ENCODE measurements at regions not wholly inside any gene's neighbourhood (a gene's known extent, or its start where the extent isn't known, plus 50 kb on each side); places are given as distances from the start of the nearest gene placed in this dataset.

DNA sequence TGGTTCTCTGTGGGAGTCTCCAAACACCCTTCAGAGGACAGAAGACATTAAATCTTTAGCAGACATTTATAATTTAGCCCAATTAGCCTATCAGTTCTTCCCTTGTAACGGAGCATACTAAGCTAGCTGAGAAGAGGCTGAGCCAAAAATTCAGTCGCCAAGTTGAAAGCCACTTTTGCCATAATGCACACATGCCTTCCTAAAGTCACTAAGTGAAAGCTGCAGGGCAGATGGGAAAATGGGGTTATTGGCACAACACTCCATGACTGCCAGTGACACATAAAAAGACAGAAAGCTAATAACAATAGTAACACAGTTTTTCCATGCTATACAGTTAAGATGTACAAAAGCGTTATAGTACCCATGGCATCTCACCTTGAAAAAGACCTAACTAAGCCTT is 176.2 kb downstream of the DIRAS2 start:
- Histone ChIP-seq H3K27me3 (ENCODE audit: insufficient read depth, low read length) (no peaks in the 10 kb centered on the region), H4K8ac (ENCODE audit: low read depth, low read length) (no peak overlapping the region), H3K9ac (ENCODE audit: low read length) (no peak overlapping the region), H2AFZ (ENCODE audit: insufficient read depth, low read length, poor library complexity) (no peak overlapping the region), H3K4ac (ENCODE audit: low read depth, low read length) (no peak overlapping the region), H3K9me3 (ENCODE audit: insufficient read depth, low read depth, low read length) (peaks cover 2% of the 10 kb centered on the region), H3K18ac (ENCODE audit: low read length) (no peak overlapping the region), H2BK12ac (ENCODE audit: low read length) (no peak overlapping the region), H3K36me3 (ENCODE audit: control insufficient read depth in 1 of 2, insufficient read depth in 2 of 2, low read length in 2 of 2) (no peaks in the 10 kb centered on the region), H2AK5ac (ENCODE audit: low read length) (no peak overlapping the region), H3K79me1 (ENCODE audit: low read length) (no peaks in the 10 kb centered on the region), H3K4me1 (ENCODE audit: control insufficient read depth in 1 of 2, insufficient read depth in 2 of 2, low read length in 2 of 2) (no peaks in the 10 kb centered on the region), H4K91ac (ENCODE audit: low read depth, low read length) (no peak overlapping the region), H2BK5ac (ENCODE audit: low read depth, low read length, poor library complexity) (no peak overlapping the region), H2BK120ac (ENCODE audit: insufficient read depth, low read length, poor library complexity) (no peak overlapping the region), H3K23ac (ENCODE audit: low read length) (no peak overlapping the region), H3K4me2 (ENCODE audit: low read length) (no peak overlapping the region), H4K12ac (ENCODE audit: low read depth, low read length) (no peak overlapping the region), H3K14ac (ENCODE audit: low read length) (no peak overlapping the region), H3K4me3 (ENCODE audit: low read depth, low read length) (no peak overlapping the region), H3K79me2 (ENCODE audit: control insufficient read depth, insufficient read depth, low read length, poor library complexity) (no peaks in the 10 kb centered on the region), H3K27ac (ENCODE audit: low read depth, low read length) (no peak overlapping the region)
- no CpG with 5 or more reads among the region's 3 CpGs for WGBS (ENCODE audit: extremely low coverage, insufficient coverage, insufficient read length)
- no peak for DNase-seq

DNA sequence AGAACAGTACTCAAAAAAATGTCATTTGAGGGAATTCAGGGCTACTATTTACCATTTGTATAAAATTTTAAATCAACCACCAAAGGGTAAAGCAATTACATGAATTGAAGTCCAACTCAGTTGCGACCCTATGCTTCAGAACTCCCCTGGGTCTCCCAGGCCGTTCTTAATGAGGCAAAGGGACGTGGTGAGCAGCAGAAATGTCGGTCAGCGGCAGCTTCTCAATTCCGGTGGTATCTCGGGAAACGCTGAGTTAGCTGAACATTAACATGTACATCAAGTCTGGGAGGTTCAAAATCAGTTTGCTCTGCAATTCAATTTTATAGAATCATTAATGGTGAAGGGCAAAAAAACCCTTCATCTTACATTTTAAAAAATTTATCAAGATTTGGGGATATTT is 173.2 kb downstream of the DIRAS2 start:
- Histone ChIP-seq H3K36me3 (ENCODE audit: control insufficient read depth in 1 of 2, insufficient read depth in 2 of 2, low read length in 2 of 2) (no peaks in the 10 kb centered on the region), H3K4me1 (ENCODE audit: control insufficient read depth in 1 of 2, insufficient read depth in 2 of 2, low read length in 2 of 2) (no peaks in the 10 kb centered on the region), H3K18ac (ENCODE audit: low read length) (no peak overlapping the region), H3K4ac (ENCODE audit: low read depth, low read length) (no peak overlapping the region), H2AFZ (ENCODE audit: insufficient read depth, low read length, poor library complexity) (no peak overlapping the region), H3K79me1 (ENCODE audit: low read length) (no peaks in the 10 kb centered on the region), H4K91ac (ENCODE audit: low read depth, low read length) (no peak overlapping the region), H2BK12ac (ENCODE audit: low read length) (no peak overlapping the region), H2BK5ac (ENCODE audit: low read depth, low read length, poor library complexity) (no peak overlapping the region), H3K4me2 (ENCODE audit: low read length) (no peak overlapping the region), H3K4me3 (ENCODE audit: low read depth, low read length) (no peak overlapping the region), H2AK5ac (ENCODE audit: low read length) (no peak overlapping the region), H3K23ac (ENCODE audit: low read length) (no peak overlapping the region), H4K12ac (ENCODE audit: low read depth, low read length) (no peak overlapping the region), H4K8ac (ENCODE audit: low read depth, low read length) (no peak overlapping the region), H3K9me3 (ENCODE audit: insufficient read depth, low read depth, low read length) (no peaks in the 10 kb centered on the region), H3K79me2 (ENCODE audit: control insufficient read depth, insufficient read depth, low read length, poor library complexity) (no peaks in the 10 kb centered on the region), H3K27ac (ENCODE audit: low read depth, low read length) (no peak overlapping the region), H3K27me3 (ENCODE audit: insufficient read depth, low read length) (no peaks in the 10 kb centered on the region), H3K9ac (ENCODE audit: low read length) (no peak overlapping the region), H2BK120ac (ENCODE audit: insufficient read depth, low read length, poor library complexity) (no peak overlapping the region), H3K14ac (ENCODE audit: low read length) (no peak overlapping the region)
- no peak for DNase-seq
- no CpG with 5 or more reads among the region's 8 CpGs for WGBS (ENCODE audit: extremely low coverage, insufficient coverage, insufficient read length)

DNA sequence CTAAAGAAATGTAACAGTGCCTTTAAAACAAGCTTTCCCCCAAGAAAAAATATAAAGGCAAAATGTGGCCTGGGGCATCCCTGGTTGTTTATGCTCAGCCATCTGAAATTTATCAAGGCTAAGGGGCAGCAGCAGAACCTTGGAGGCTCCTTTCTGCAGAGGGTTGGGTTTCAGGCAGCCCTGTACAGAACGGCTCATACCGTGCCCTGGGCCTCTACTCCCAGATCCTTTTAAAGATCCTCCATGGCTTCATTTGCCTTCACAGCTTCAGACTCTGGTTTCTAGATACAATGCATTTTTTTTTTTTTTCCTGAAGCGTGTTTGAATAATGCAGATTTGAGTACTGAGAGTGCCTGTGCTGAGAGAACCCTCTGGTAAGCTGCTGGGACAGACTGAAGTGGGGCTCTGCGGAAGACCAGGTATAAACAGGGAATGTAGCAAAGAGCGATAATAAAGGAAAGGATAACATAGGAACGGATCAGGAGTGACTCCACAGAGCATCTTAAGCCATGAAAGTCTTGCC is 172.7 kb downstream of the DIRAS2 start:
- H3K79me1 ChIP-seq (ENCODE audit: low read length) = no peaks in the 10 kb centered on the region
- WGBS (ENCODE audit: extremely low coverage, insufficient coverage, insufficient read length) = no CpG with 5 or more reads among the region's 6 CpGs

DNA sequence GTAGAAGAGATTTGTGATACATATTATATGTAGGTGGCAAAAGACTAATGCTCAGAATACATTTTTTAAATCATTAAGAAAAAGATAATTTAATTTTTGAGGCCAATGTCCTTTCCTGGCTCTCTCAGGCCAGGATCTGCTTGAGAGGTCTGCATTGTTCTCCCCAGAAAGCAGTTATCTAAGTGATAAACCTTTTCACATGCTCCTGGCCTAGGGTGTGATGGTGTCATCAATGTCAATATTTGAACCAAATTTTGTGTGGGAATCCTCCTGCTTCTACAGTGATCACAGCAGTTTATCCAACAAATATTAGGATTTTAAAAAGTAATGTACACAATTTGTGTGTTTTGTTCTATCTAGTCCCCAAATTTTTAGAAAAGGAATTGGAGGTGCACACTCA is 166.6 kb downstream of the DIRAS2 start:
- Histone ChIP-seq H3K79me1 (ENCODE audit: low read length) (no peaks in the 10 kb centered on the region), H2BK120ac (ENCODE audit: insufficient read depth, low read length, poor library complexity) (no peak overlapping the region), H3K27ac (ENCODE audit: low read depth, low read length) (no peak overlapping the region), H4K8ac (ENCODE audit: low read depth, low read length) (no peak overlapping the region), H3K4me1 (ENCODE audit: control insufficient read depth in 1 of 2, insufficient read depth in 2 of 2, low read length in 2 of 2) (no peaks in the 10 kb centered on the region), H3K27me3 (ENCODE audit: insufficient read depth, low read length) (no peaks in the 10 kb centered on the region), H2BK12ac (ENCODE audit: low read length) (no peak overlapping the region), H3K4ac (ENCODE audit: low read depth, low read length) (no peak overlapping the region), H3K36me3 (ENCODE audit: control insufficient read depth in 1 of 2, insufficient read depth in 2 of 2, low read length in 2 of 2) (no peaks in the 10 kb centered on the region), H2AK5ac (ENCODE audit: low read length) (no peak overlapping the region), H3K79me2 (ENCODE audit: control insufficient read depth, insufficient read depth, low read length, poor library complexity) (no peaks in the 10 kb centered on the region), H3K9ac (ENCODE audit: low read length) (no peak overlapping the region), H3K4me2 (ENCODE audit: low read length) (no peak overlapping the region), H4K12ac (ENCODE audit: low read depth, low read length) (no peak overlapping the region), H3K23ac (ENCODE audit: low read length) (no peak overlapping the region), H3K14ac (ENCODE audit: low read length) (no peak overlapping the region), H3K9me3 (ENCODE audit: insufficient read depth, low read depth, low read length) (peaks cover 2% of the 10 kb centered on the region), H3K18ac (ENCODE audit: low read length) (no peak overlapping the region), H2AFZ (ENCODE audit: insufficient read depth, low read length, poor library complexity) (no peak overlapping the region), H4K91ac (ENCODE audit: low read depth, low read length) (no peak overlapping the region), H2BK5ac (ENCODE audit: low read depth, low read length, poor library complexity) (no peak overlapping the region), H3K4me3 (ENCODE audit: low read depth, low read length) (no peak overlapping the region)
- DNase-seq = no peak

More for the DNA sequence above, 172.7 kb downstream of the DIRAS2 start:
- Histone ChIP-seq H2BK120ac (ENCODE audit: insufficient read depth, low read length, poor library complexity) (no peak overlapping the region), H3K9ac (ENCODE audit: low read length) (no peak overlapping the region), H3K27ac (ENCODE audit: low read depth, low read length) (no peak overlapping the region), H2AFZ (ENCODE audit: insufficient read depth, low read length, poor library complexity) (no peak overlapping the region), H2AK5ac (ENCODE audit: low read length) (no peak overlapping the region), H3K4me1 (ENCODE audit: control insufficient read depth in 1 of 2, insufficient read depth in 2 of 2, low read length in 2 of 2) (no peaks in the 10 kb centered on the region), H3K79me2 (ENCODE audit: control insufficient read depth, insufficient read depth, low read length, poor library complexity) (no peaks in the 10 kb centered on the region), H4K8ac (ENCODE audit: low read depth, low read length) (no peak overlapping the region), H3K27me3 (ENCODE audit: insufficient read depth, low read length) (no peaks in the 10 kb centered on the region), H4K91ac (ENCODE audit: low read depth, low read length) (no peak overlapping the region), H2BK5ac (ENCODE audit: low read depth, low read length, poor library complexity) (no peak overlapping the region), H3K36me3 (ENCODE audit: control insufficient read depth in 1 of 2, insufficient read depth in 2 of 2, low read length in 2 of 2) (no peaks in the 10 kb centered on the region), H3K4ac (ENCODE audit: low read depth, low read length) (no peak overlapping the region), H2BK12ac (ENCODE audit: low read length) (no peak overlapping the region), H3K4me2 (ENCODE audit: low read length) (no peak overlapping the region), H3K23ac (ENCODE audit: low read length) (no peak overlapping the region), H3K18ac (ENCODE audit: low read length) (no peak overlapping the region), H3K14ac (ENCODE audit: low read length) (no peak overlapping the region), H4K12ac (ENCODE audit: low read depth, low read length) (no peak overlapping the region), H3K4me3 (ENCODE audit: low read depth, low read length) (no peak overlapping the region), H3K9me3 (ENCODE audit: insufficient read depth, low read depth, low read length) (no peaks in the 10 kb centered on the region)
- DNase-seq = no peak
